GM10266 (cell line): ENCODE measurements at regions not wholly inside any gene's neighbourhood (a gene's known extent, or its start where the extent isn't known, plus 50 kb on each side); places are given as distances from the start of the nearest gene placed in this dataset.

ENCODE experiments used
- DNase-seq: peaks from one replicate; pipeline ENCODE4 v3.0.0; 2012; ENCODE audit errors: extremely low spot score
- TF ChIP-seq, protein P1 (sequence below): IDR thresholded peaks from 2 replicates; pipeline ENCODE4 v1.5.1; 2012; ENCODE audit warnings: mild to moderate bottlenecking, low read depth; ENCODE audit not compliant: control insufficient read depth, insufficient read depth; ENCODE audit errors: missing control alignments

DNA sequence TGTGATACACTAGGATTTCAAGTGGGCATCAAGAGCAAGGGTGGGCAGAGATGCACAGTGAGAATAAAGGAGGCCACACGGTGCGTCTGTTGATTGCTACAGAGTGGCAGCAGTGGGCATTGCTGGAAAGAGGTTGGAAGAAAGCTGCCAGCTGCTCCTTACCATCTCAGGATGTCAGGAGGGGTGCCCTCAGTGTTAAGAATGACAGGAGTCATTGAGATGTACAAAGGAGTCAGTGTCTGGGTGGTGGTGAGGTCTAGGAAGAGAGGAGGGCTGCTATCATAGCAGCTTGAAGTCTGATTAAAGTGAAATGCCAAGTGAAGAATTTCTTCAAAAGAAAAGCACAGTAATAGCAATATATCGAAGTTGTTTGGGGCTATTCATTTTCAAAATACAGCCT, 992.7 kb downstream of the TTLL7 start:
- no peak for DNase-seq
- TF ChIP-seq, protein P1, sequence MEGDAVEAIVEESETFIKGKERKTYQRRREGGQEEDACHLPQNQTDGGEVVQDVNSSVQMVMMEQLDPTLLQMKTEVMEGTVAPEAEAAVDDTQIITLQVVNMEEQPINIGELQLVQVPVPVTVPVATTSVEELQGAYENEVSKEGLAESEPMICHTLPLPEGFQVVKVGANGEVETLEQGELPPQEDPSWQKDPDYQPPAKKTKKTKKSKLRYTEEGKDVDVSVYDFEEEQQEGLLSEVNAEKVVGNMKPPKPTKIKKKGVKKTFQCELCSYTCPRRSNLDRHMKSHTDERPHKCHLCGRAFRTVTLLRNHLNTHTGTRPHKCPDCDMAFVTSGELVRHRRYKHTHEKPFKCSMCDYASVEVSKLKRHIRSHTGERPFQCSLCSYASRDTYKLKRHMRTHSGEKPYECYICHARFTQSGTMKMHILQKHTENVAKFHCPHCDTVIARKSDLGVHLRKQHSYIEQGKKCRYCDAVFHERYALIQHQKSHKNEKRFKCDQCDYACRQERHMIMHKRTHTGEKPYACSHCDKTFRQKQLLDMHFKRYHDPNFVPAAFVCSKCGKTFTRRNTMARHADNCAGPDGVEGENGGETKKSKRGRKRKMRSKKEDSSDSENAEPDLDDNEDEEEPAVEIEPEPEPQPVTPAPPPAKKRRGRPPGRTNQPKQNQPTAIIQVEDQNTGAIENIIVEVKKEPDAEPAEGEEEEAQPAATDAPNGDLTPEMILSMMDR = no peak

DNA sequence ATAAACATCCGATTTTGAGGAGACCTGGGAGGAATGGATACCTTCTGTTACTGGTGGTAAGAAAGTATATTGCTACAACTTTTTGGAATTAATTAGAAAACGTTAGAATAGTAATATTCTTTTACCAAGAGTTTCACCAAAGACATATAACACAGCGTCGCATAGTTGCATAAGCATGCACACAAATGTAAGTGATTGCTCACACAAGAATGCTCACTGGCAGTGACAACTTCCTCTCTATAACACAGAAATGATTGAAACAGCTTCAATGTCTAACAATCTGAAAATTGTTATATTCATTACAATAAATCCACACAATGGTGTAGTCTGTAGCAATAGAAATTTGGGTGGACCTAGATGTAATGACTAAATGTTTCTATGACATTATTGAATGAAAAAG, 998.6 kb downstream of the TTLL7 start:
- TF ChIP-seq, protein P1 = no peak
- DNase-seq = no peak

DNA sequence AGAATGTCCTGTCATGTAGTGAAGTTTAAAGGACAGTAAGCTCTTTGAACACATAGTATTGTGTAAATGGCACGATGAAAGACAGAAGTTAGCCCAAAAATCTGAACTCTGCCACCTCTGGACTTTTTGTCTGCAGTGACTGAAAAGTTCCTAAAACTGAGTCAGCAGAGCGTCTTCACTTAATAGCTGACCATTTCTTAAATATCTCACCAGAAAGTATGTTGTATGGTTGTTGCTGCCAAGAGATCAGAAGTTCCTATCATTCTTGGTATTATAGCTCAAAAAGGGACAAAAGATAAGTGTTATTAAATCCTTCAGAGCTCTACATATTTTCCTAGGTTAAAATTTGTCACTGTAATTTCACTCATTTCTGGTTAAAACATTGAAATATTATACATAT, 1003.0 kb downstream of the TTLL7 start:
- TF ChIP-seq, protein P1 = no peak
- DNase-seq = no peak

DNA sequence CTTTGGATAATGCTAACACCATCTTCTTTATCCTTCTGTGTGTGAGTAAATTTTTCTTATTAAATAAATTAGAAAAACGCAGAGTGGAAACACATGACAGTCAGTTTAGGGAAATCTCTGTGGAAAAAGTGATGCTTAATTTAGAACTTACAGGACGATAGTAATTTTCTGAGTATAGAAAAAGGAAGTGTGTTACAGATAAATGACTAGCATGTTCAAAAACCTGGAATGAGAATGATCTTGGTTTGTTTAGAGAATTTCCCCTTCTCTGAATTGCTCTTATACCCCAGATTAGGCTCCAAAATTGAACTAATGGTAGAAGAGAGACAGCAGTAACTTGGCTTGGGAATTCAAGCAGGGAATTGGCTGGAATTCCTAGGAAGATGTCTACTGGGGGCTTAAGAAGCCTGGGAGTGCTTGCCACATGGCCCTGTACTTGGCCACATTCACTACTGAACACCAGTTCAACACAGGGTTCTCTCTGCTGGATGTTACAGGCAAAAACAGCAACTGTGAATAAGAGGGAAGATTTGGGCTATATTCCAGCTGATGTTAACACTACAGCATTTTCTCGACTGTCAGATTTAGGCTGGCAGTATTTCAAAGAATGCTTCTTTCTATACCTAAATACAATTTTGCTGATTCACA, 1004.2 kb downstream of the TTLL7 start:
- no peak for DNase-seq
- TF ChIP-seq, protein P1 = no peak

DNA sequence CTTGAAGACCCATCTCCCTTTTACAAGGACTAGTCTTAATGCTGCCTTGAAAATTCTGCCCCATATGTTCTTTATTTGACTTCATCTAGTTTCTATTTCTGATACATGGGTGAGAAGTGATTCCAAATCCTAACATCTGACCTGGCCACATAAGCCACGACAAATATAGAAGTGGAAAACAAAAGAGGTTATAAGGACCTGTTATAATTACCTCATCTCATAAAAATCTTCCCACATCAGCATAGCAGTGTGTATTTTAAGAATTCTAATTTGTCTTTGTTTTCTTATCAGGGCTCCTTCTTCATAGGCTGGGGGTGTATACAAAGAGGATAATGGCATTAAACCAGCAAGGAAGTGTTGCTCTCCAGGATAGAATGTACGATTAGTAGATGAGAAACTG, 1007.4 kb downstream of the TTLL7 start:
- TF ChIP-seq, protein P1 = no peak
- no peak for DNase-seq

DNA sequence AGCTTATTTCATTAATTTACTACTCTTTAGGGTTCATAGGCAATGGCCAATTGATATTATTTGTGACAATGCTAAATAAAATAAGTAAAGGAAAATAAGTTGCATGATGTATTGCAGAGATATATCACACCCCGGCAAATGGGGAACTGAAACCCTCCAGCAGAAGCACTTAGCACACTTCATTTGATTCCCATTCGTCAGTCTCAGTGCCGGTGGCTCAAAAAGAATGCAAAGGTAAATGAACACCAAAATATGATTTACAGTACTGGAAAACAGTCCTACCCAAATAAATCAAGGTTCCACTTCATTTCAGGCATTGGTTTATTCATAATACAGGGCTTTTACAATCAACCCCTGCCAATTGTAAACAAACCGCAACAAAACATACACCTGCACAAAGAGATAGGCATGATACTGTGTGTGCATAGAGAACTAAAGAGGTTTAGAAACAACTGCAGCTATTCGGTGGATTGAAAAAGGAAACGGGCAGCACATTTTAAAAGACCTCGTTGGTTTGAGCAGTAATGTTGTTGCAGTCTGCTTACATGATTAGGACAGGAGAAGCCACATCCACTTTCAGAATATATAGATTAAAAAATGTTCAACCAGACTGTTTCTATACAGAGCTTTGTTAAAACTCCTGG, 1019.2 kb downstream of the TTLL7 start:
- TF ChIP-seq, protein P1 = no peak

DNA sequence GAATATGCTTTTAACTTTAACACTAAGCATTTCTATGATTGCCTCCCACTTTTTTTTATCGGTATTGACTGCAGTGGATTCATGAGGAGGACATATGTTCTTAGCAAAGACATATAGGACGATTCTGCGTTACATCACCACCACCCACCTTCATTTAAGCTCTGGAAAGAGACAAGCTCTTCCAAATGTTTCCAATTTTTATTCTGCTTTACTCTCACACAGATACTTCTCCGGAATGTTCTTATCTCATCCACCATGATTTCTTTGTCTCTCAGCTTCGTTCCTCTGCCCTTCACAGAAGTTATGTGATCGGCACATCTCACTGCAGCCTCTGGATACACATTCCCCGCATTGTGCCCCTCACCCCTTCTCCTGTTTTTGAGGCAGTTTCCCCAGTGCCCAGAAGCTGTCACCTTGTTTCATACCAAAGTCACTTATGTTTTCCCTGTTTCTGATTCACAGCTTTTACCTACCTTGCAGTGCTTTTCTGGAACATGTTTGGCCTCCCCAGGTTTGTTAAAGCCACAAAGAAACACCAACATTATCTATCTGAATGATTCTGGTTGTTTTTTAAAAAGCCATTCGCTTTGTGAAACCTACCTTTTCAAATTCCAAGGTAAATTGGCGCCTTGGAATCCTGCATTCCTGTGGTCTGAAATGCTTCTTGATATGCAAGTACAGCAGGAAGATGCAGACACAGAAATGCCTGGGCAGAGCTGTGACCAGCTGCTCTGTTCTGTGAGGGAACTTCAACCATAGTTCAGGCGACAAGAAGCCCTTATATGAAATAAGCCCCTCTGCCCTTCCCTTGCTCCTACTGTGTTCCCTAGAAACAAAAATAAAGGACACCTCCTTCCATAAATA, 1020.2 kb downstream of the TTLL7 start:
- TF ChIP-seq, protein P1 = no peak
- no peak for DNase-seq

More for the DNA sequence above, 1019.2 kb downstream of the TTLL7 start:
- peak; percentile 21 for DNase-seq
